IMR-90 (cell line): ENCODE measurements at regions not wholly inside any gene's neighbourhood (a gene's known extent, or its start where the extent isn't known, plus 50 kb on each side); places are given as distances from the start of the nearest gene placed in this dataset.

ENCODE experiments used
- CHD1 ChIP-seq: IDR thresholded peaks from 2 replicates; pipeline ENCODE4 v1.6.1; 2012; ENCODE audit warnings: low read depth, low read length, improper control_type of control experiment
- MXI1 ChIP-seq: IDR thresholded peaks from 2 replicates; pipeline ENCODE4 v1.6.1; 2012; ENCODE audit warnings: low read depth, mild to moderate bottlenecking, low read length, moderate library complexity, borderline replicate concordance
- NFE2L2 ChIP-seq: fragments of 150-350 bp; IDR thresholded peaks from 2 replicates; pipeline ENCODE4 v1.6.1; 2016; ENCODE audit warnings: low read depth, mild to moderate bottlenecking, low read length
- POLR2A ChIP-seq: IDR thresholded peaks from 2 replicates; pipeline ENCODE4 v1.6.1; 2012; ENCODE audit warnings: mild to moderate bottlenecking, low read depth, low read length
- RAD21 ChIP-seq: IDR thresholded peaks from 2 replicates; pipeline ENCODE4 v1.6.1; 2012; ENCODE audit warnings: low read length, improper control_type of control experiment
- RFX5 ChIP-seq: IDR thresholded peaks from 2 replicates; pipeline ENCODE4 v1.8.0; 2012; ENCODE audit warnings: low read depth, mild to moderate bottlenecking, low read length, moderate library complexity
- SMC3 ChIP-seq: fragments of 150-350 bp; IDR thresholded peaks from 2 replicates; pipeline ENCODE4 v1.6.1; 2016; ENCODE audit warnings: low read depth, mild to moderate bottlenecking, antibody characterized with exemption, low read length, moderate library complexity
- TF ChIP-seq, protein P1 (sequence below): conservative IDR thresholded peaks from 2 replicates; pipeline ENCODE4 v1.5.1; 2012; ENCODE audit warnings: mild to moderate bottlenecking, low read depth, low read length, improper control_type of control experiment

DNA sequence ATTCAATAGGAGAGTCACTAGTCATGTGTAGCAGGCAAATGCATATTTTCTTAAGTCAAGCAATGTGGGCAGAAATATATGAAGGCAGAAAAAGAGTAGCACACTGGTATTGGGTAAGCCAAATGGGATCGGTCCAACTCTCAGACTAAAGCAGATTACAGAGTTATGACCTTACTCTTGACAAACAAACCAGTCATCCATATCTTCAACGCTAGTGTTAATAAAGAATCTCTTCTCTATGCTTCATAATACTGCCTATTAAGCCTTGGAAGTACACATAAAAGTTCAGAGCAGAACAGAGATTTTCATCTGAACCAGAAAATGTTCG, 320.2 kb upstream of the JARID2 start:
- TF ChIP-seq NFE2L2 (no peak), POLR2A (no peak), MXI1 (no peak), RFX5 (no peak), RAD21 (no peak), CHD1 (no peak), SMC3 (no peak)
- TF ChIP-seq, protein P1, sequence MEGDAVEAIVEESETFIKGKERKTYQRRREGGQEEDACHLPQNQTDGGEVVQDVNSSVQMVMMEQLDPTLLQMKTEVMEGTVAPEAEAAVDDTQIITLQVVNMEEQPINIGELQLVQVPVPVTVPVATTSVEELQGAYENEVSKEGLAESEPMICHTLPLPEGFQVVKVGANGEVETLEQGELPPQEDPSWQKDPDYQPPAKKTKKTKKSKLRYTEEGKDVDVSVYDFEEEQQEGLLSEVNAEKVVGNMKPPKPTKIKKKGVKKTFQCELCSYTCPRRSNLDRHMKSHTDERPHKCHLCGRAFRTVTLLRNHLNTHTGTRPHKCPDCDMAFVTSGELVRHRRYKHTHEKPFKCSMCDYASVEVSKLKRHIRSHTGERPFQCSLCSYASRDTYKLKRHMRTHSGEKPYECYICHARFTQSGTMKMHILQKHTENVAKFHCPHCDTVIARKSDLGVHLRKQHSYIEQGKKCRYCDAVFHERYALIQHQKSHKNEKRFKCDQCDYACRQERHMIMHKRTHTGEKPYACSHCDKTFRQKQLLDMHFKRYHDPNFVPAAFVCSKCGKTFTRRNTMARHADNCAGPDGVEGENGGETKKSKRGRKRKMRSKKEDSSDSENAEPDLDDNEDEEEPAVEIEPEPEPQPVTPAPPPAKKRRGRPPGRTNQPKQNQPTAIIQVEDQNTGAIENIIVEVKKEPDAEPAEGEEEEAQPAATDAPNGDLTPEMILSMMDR = no peak
